Liver (tissue), 8 donors: ENCODE measurements at regions not wholly inside any gene's neighbourhood (a gene's known extent, or its start where the extent isn't known, plus 50 kb on each side); places are given as distances from the start of the nearest gene placed in this dataset.

Experiments
- DNase-seq: peaks from one replicate; pipeline ENCODE4 v3.0.0-alpha.2; 2017; ENCODE audit warnings: low spot score
- H3K27ac ChIP-seq, 2 donors: one replicate each; pipeline ENCODE4 v1.7.0; 2013; ENCODE audit warnings: inconsistent platforms in 2 of 2, low read length in 2 of 2, control low read depth in 1 of 2, low read depth in 1 of 2, mild to moderate bottlenecking in 1 of 2
- H3K27me3 ChIP-seq, 4 donors: one replicate each; pipeline versions ENCODE4 v1.6.1 to v1.7.0; 2013; ENCODE audit warnings: low read length in 3 of 4, inconsistent platforms in 1 of 4, mild to moderate bottlenecking in 1 of 4, moderate library complexity in 1 of 4; ENCODE audit not compliant: control insufficient read depth in 4 of 4, insufficient read depth in 4 of 4
- H3K36me3 ChIP-seq, 4 donors: one replicate each; pipeline versions ENCODE4 v1.6.1 to v1.7.0; 2013; ENCODE audit warnings: low read length in 3 of 4, mild to moderate bottlenecking in 3 of 4, low read depth in 1 of 4, moderate library complexity in 1 of 4; ENCODE audit not compliant: control insufficient read depth in 4 of 4, insufficient read depth in 3 of 4
- H3K4me1 ChIP-seq, 4 donors: one replicate each; pipeline versions ENCODE4 v1.6.1 to v1.7.0; 2013; ENCODE audit warnings: low read length in 3 of 4, mild to moderate bottlenecking in 3 of 4, moderate library complexity in 1 of 4; ENCODE audit not compliant: control insufficient read depth in 4 of 4, insufficient read depth in 4 of 4
- H3K4me3 ChIP-seq, 3 donors: one replicate each; pipeline versions ENCODE4 v1.6.1 to v1.7.0; 2013; ENCODE audit warnings: low read length in 3 of 3, control low read depth in 1 of 3, low read depth in 1 of 3, mild to moderate bottlenecking in 1 of 3
- H3K9ac ChIP-seq, 2 donors: one replicate each; pipeline ENCODE4 v1.7.0; 2013; ENCODE audit warnings: low read length in 2 of 2, mild to moderate bottlenecking in 2 of 2, moderate library complexity in 2 of 2, control low read depth in 1 of 2, low read depth in 1 of 2
- H3K9me3 ChIP-seq, 4 donors: one replicate each; pipeline versions ENCODE4 v1.6.1 to v1.7.0; 2013; ENCODE audit warnings: low read length in 3 of 4; ENCODE audit not compliant: control insufficient read depth in 4 of 4
- FOXA2 ChIP-seq: IDR thresholded peaks from 2 replicates; pipeline ENCODE4 v1.6.1; 2016; ENCODE audit warnings: antibody characterized with exemption
- GABPA ChIP-seq, 2 donors: IDR thresholded peaks in 1 of 2; conservative IDR thresholded peaks in 1 of 2; 2 replicates each; pipeline ENCODE4 v1.6.1; 2016; ENCODE audit warnings: antibody characterized with exemption in 2 of 2, mild to moderate bottlenecking in 1 of 2, moderate library complexity in 1 of 2
- HNF4A ChIP-seq, 2 donors: conservative IDR thresholded peaks; 2 replicates each; pipeline ENCODE4 v1.6.1; 2016; ENCODE audit warnings: antibody characterized with exemption in 2 of 2, mild to moderate bottlenecking in 2 of 2
- HNF4G ChIP-seq: IDR thresholded peaks from 2 replicates; pipeline ENCODE4 v1.6.1; 2016; ENCODE audit warnings: antibody characterized with exemption
- RAD21 ChIP-seq, 2 donors: IDR thresholded peaks; 2 replicates each; pipeline ENCODE4 v1.6.1; 2016; ENCODE audit warnings: antibody characterized with exemption in 2 of 2, mild to moderate bottlenecking in 2 of 2
- RXRA ChIP-seq, 2 donors: IDR thresholded peaks; 2 replicates each; pipeline ENCODE4 v1.6.1; 2017 to 2018; ENCODE audit warnings: antibody characterized with exemption in 2 of 2, mild to moderate bottlenecking in 1 of 2
- SP1 ChIP-seq: IDR thresholded peaks from 2 replicates; pipeline ENCODE4 v1.6.1; 2018; ENCODE audit warnings: antibody characterized with exemption, mild to moderate bottlenecking
- WGBS: extraction: QIAGEN DNeasy Blood & Tissue Kit; methylation state at CpG from one replicate; pipeline ENCODE4 v1.1.7; 2013; 5-methylcytosine and 5-hydroxymethylcytosine counted together
- TF ChIP-seq, protein P1 (sequence below): IDR thresholded peaks from 2 replicates; pipeline ENCODE4 v1.6.1; 2016; ENCODE audit warnings: antibody characterized with exemption
- TF ChIP-seq, protein P2 (sequence below): IDR thresholded peaks from 2 replicates; pipeline ENCODE4 v1.6.1; 2016; ENCODE audit warnings: antibody characterized with exemption
- TF ChIP-seq, protein P3 (sequence below): IDR thresholded peaks from 2 replicates; pipeline ENCODE4 v1.6.1; 2016; ENCODE audit warnings: antibody characterized with exemption
- TF ChIP-seq, protein P4 (sequence below): fragments of 150-350 bp; IDR thresholded peaks from 2 replicates; pipeline ENCODE4 v1.5.1; 2017; ENCODE audit warnings: improper control_type of control experiment, low read depth, low read length; ENCODE audit not compliant: missing input control
- donor health status: healthy.
- donor health status: healthy.
- donor health status: healthy.
- donor health status: healthy.
- donor health status: healthy.

DNA sequence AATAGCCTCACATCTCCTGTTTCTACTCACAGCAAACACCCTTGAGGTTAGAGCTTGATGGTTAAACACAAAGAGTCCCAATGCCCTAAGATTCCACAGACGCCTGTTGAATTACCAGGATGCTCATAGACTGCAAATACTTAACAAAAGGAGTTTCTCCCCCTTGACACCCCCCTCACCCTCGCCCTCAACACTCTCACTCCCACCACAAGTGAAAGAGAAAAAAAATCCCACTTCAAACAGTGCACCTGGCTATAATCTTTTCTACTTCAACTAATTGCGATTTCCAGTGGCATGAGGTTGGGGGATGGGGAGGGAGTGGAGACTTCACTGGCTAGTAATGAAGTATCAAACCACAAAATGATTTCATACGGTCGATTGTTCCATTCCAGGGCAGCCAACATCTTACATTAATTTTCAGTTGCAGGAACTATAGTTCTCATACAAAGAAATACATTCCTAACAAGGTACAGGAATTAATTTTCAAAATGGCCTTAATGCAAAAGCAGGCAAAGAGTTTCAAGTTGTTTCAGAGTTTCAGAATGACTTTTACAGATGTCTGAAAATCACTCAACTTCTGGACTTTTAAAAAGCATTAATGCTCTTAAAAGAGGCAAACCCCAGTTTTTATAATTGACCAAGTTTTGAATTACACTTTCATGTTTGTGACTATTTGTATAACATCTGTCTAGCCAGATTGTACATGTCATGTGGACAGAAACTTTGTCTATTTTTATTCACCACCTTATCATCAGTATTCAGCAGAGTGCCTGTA lies 390.7 kb downstream of the C12orf75 start:
- TF ChIP-seq, protein P1, sequence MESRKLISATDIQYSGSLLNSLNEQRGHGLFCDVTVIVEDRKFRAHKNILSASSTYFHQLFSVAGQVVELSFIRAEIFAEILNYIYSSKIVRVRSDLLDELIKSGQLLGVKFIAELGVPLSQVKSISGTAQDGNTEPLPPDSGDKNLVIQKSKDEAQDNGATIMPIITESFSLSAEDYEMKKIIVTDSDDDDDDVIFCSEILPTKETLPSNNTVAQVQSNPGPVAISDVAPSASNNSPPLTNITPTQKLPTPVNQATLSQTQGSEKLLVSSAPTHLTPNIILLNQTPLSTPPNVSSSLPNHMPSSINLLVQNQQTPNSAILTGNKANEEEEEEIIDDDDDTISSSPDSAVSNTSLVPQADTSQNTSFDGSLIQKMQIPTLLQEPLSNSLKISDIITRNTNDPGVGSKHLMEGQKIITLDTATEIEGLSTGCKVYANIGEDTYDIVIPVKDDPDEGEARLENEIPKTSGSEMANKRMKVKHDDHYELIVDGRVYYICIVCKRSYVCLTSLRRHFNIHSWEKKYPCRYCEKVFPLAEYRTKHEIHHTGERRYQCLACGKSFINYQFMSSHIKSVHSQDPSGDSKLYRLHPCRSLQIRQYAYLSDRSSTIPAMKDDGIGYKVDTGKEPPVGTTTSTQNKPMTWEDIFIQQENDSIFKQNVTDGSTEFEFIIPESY, result no peak
- no peak overlapping the region for H3K27ac ChIP-seq
- 79% methylated on average over 5 of the region's 5 CpGs for WGBS

DNA sequence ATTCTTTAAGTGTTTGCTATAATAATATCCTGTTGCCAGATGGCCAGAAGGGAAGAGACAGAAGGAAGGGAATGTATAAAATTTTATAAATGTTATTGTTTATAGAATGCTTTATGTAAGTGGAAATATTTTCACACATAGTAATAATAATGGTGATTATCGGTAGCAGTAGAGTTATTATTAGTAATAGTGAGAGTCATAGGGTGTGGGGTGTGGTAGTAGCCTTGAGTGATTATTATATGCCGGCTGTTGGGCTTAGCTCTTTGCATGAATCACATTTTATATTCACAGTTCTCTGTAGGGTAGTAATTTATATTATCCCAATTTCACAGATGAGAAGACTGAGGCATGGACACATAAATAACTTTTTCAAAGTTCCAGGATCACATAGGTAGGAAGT lies 391.4 kb downstream of the C12orf75 start:
- WGBS, result 89% methylated on average over 2 of the region's 2 CpGs
- Histone ChIP-seq H3K27me3 (no peaks in the 10 kb centered on the region), H3K36me3 (no peaks in the 10 kb centered on the region), H3K4me3 (no peak overlapping the region), H3K9me3 (no peaks in the 10 kb centered on the region), H3K27ac (no peak overlapping the region), H3K9ac (no peak overlapping the region), H3K4me1 (no peaks in the 10 kb centered on the region)
- no peak for DNase-seq
- TF ChIP-seq RAD21 (IDR thresholded peaks at IDR 0.05) (no peak), GABPA (IDR thresholded peaks at IDR 0.05 in 1 of 2, conservative IDR thresholded peaks at IDR 0.05 in 1 of 2) (no peak), SP1 (no peak)
- TF ChIP-seq, protein P2, sequence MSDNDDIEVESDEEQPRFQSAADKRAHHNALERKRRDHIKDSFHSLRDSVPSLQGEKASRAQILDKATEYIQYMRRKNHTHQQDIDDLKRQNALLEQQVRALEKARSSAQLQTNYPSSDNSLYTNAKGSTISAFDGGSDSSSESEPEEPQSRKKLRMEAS, result no peak

More for the DNA sequence above, 390.7 kb downstream of the C12orf75 start:
- H3K27me3 ChIP-seq, result no peaks in the 10 kb centered on the region
- no peak for DNase-seq
- H3K9ac ChIP-seq, result no peak overlapping the region
- H3K9me3 ChIP-seq, result no peaks in the 10 kb centered on the region
- H3K36me3 ChIP-seq, result no peaks in the 10 kb centered on the region
- H3K4me1 ChIP-seq, result no peaks in the 10 kb centered on the region
- H3K4me3 ChIP-seq, result no peak overlapping the region

DNA sequence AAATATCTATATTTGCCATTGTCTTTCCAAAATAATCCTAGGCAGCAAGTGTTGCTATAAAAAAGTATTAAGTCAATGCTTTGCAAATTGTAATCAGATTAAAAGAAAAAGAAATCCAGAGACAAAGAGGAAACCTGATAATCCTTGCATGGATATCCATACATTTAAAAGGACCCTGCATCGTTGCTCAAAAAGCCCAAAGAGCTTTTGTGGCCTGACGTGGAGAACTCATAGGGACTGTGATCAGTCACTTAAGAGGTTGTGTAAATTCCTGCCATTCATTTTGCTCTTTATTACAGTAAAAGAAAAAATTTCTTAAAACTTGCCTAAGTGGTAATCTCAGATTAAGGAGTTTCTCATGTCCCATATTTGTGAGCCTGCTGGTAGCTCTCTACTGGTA lies 392.6 kb downstream of the C12orf75 start:
- no peak overlapping the region for H3K27ac ChIP-seq
- DNase-seq, result no peak
- no peak for TF ChIP-seq HNF4A (conservative IDR thresholded peaks at IDR 0.05)
- TF ChIP-seq FOXA2, result no peak
- TF ChIP-seq GABPA (IDR thresholded peaks at IDR 0.05 in 1 of 2, conservative IDR thresholded peaks at IDR 0.05 in 1 of 2), result no peak
- no peak for TF ChIP-seq HNF4G
- TF ChIP-seq RXRA (IDR thresholded peaks at IDR 0.05), result no peak
- WGBS, result 94% methylated on average over 2 of the region's 2 CpGs
- H3K27me3 ChIP-seq, result no peaks in the 10 kb centered on the region
- H3K9me3 ChIP-seq, result no peaks in the 10 kb centered on the region
- no peak overlapping the region for H3K9ac ChIP-seq
- H3K4me1 ChIP-seq, result no peaks in the 10 kb centered on the region
- no peaks in the 10 kb centered on the region for H3K36me3 ChIP-seq
- H3K4me3 ChIP-seq, result no peak overlapping the region

DNA sequence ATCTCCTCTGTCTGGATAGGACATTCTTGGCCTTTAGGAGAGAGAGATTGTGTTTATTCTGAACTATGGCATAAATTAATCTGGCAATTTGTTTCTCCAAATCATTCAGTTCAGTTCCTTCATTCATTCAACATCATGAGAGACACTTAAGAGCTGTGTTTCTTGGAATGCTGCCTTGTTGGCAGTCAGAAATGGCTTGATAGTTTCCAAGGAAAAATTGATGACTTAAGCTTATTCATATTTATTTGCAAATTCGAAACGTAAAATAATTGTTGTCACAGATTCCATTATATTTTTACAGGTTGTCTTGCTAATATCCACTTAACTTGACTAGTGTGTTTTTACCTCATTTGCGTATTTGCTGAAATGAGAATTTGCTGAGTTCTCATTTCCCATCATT lies 393.0 kb downstream of the C12orf75 start:
- no peaks in the 10 kb centered on the region for H3K27me3 ChIP-seq
- no peak overlapping the region for H3K4me3 ChIP-seq
- H3K27ac ChIP-seq, result no peak overlapping the region
- no peaks in the 10 kb centered on the region for H3K9me3 ChIP-seq
- WGBS, result 89% methylated on average over 3 of the region's 3 CpGs
- no peak for DNase-seq
- H3K4me1 ChIP-seq, result no peaks in the 10 kb centered on the region
- TF ChIP-seq, protein P2, result no peak
- TF ChIP-seq, protein P3, sequence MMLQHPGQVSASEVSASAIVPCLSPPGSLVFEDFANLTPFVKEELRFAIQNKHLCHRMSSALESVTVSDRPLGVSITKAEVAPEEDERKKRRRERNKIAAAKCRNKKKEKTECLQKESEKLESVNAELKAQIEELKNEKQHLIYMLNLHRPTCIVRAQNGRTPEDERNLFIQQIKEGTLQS, result no peak
- TF ChIP-seq HNF4A (conservative IDR thresholded peaks at IDR 0.05), result no peak
- TF ChIP-seq, protein P4, sequence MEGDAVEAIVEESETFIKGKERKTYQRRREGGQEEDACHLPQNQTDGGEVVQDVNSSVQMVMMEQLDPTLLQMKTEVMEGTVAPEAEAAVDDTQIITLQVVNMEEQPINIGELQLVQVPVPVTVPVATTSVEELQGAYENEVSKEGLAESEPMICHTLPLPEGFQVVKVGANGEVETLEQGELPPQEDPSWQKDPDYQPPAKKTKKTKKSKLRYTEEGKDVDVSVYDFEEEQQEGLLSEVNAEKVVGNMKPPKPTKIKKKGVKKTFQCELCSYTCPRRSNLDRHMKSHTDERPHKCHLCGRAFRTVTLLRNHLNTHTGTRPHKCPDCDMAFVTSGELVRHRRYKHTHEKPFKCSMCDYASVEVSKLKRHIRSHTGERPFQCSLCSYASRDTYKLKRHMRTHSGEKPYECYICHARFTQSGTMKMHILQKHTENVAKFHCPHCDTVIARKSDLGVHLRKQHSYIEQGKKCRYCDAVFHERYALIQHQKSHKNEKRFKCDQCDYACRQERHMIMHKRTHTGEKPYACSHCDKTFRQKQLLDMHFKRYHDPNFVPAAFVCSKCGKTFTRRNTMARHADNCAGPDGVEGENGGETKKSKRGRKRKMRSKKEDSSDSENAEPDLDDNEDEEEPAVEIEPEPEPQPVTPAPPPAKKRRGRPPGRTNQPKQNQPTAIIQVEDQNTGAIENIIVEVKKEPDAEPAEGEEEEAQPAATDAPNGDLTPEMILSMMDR, result no peak
- TF ChIP-seq GABPA (IDR thresholded peaks at IDR 0.05 in 1 of 2, conservative IDR thresholded peaks at IDR 0.05 in 1 of 2), result no peak
- no peak for TF ChIP-seq HNF4G
- no peak overlapping the region for H3K9ac ChIP-seq
- no peaks in the 10 kb centered on the region for H3K36me3 ChIP-seq
